Posterior vena cava (tissue), 2 donors: ENCODE measurements at regions not wholly inside any gene's neighbourhood (a gene's known extent, or its start where the extent isn't known, plus 50 kb on each side); places are given as distances from the start of the nearest gene placed in this dataset.
"Not testable (repeated sequence)": the region's sequence is repeated elsewhere in the genome, so short reads cannot be mapped to it uniquely, and the experiment has no call there.

Source experiments
- DNase-seq: peaks from one replicate; pipeline ENCODE4 v3.0.0-alpha.2; 2020; ENCODE audit warnings: low spot score
- intact Hi-C, 2 donors: fragments of 100-400 bp; cut with DNase I; formaldehyde crosslinking; loops; one replicate each; pipeline versions ENCODE4 v1.14.1 to v1.14.2; 2022 to 2023
- donor health status: DM: yes; HTN: yes; CAD: no.
- donor health status: DM: yes; HTN: yes; CAD: no.

- no peak for DNase-seq
- intact Hi-C loops = loop anchor here in 1 of 2 donors (10.0 kb wide), 1 partner anchor 229 kb away; no protein-coding TSS in a partner anchor
These were observed 373.3 kb upstream of the PRKCQ start for GRCh38 chr10:6953271-6953801.

- intact Hi-C loops = loop anchor here in 1 of 2 donors (10.0 kb wide), 1 partner anchor 227 kb away; no protein-coding TSS in a partner anchor
- DNase-seq = no peak
These were observed 371.7 kb upstream of the PRKCQ start for GRCh38 chr10:6951732-6952131.

GRCh38 chr10:6950133-6950532, 370.1 kb upstream of the PRKCQ start:
- intact Hi-C loops = loop anchor here in 1 of 2 donors (10.0 kb wide), 1 partner anchor 225 kb away; no protein-coding TSS in a partner anchor
- DNase-seq = no peak

GRCh38 chr10:6944436-6944835, 364.4 kb upstream of the PRKCQ start:
- intact Hi-C loops = no loop called here
- no peak for DNase-seq

- DNase-seq = no peak
- intact Hi-C loops = no loop called here
These were observed 358.3 kb upstream of the PRKCQ start for GRCh38 chr10:6938384-6938783.

- intact Hi-C loops = no loop called here
- DNase-seq = no peak
These were observed 356.9 kb upstream of the PRKCQ start for GRCh38 chr10:6936931-6937330.

GRCh38 chr10:6929148-6929830, 349.2 kb upstream of the PRKCQ start:
- intact Hi-C loops = no loop called here
- DNase-seq = no peak

- intact Hi-C loops = no loop called here
These were observed 348.5 kb upstream of the PRKCQ start for GRCh38 chr10:6928586-6928985.

GRCh38 chr10:6926971-6927370, 346.9 kb upstream of the PRKCQ start:
- DNase-seq = no peak
- intact Hi-C loops = no loop called here

More at GRCh38 chr10:6928586-6928985, 348.5 kb upstream of the PRKCQ start:
- no peak for DNase-seq

GRCh38 chr10:6925146-6925545, 345.1 kb upstream of the PRKCQ start:
- intact Hi-C loops = no loop called here
- no peak for DNase-seq

GRCh38 chr10:6924166-6924565, 344.1 kb upstream of the PRKCQ start:
- intact Hi-C loops = no loop called here

GRCh38 chr10:6921026-6921425, 340.9 kb upstream of the PRKCQ start:
- DNase-seq, intact Hi-C loops: not testable (repeated sequence)

More at GRCh38 chr10:6924166-6924565, 344.1 kb upstream of the PRKCQ start:
- no peak for DNase-seq

- peak; percentile 90 for DNase-seq
- intact Hi-C loops = no loop called here
These were observed 340.3 kb upstream of the PRKCQ start for GRCh38 chr10:6920072-6921019.

GRCh38 chr10:6919077-6919476, 339.0 kb upstream of the PRKCQ start:
- DNase-seq = no peak
- intact Hi-C loops = no loop called here

GRCh38 chr10:6918305-6918704, 338.2 kb upstream of the PRKCQ start:
- intact Hi-C loops = no loop called here
- DNase-seq = no peak

- intact Hi-C loops = no loop called here
- no peak for DNase-seq
These were observed 337.0 kb upstream of the PRKCQ start for GRCh38 chr10:6917125-6917524.

- intact Hi-C loops = no loop called here
- no peak for DNase-seq
These were observed 336.5 kb upstream of the PRKCQ start for GRCh38 chr10:6916601-6917000.

- no peak for DNase-seq
- intact Hi-C loops = no loop called here
These were observed 335.2 kb upstream of the PRKCQ start for GRCh38 chr10:6915307-6915706.

GRCh38 chr10:6912929-6913328, 332.9 kb upstream of the PRKCQ start:
- intact Hi-C loops = no loop called here

GRCh38 chr10:6912424-6912823, 332.3 kb upstream of the PRKCQ start:
- no peak for DNase-seq
- intact Hi-C loops = no loop called here

More at GRCh38 chr10:6912929-6913328, 332.9 kb upstream of the PRKCQ start:
- DNase-seq = no peak
